Trophoblast cell (in vitro differentiated cells and primary cell): ENCODE measurements at regions not wholly inside any gene's neighbourhood (a gene's known extent, or its start where the extent isn't known, plus 50 kb on each side); places are given as distances from the start of the nearest gene placed in this dataset.

Experiments used
- DNase-seq, 2 donors: peaks; one replicate each; pipeline ENCODE4 v3.0.0-alpha.2; 2016
- H2AFZ ChIP-seq: 2 replicates; pipeline ENCODE4 v1.6.1; 2013; ENCODE audit warnings: low read length, moderate library complexity, mild to moderate bottlenecking; ENCODE audit not compliant: insufficient read depth, poor library complexity
- H2AK5ac ChIP-seq: 2 replicates; pipeline ENCODE4 v1.6.1; 2013; ENCODE audit warnings: mild to moderate bottlenecking, low read length
- H2BK120ac ChIP-seq: 2 replicates; pipeline ENCODE4 v1.6.1; 2013; ENCODE audit warnings: low read length, mild to moderate bottlenecking, moderate library complexity; ENCODE audit not compliant: insufficient read depth, poor library complexity
- H2BK12ac ChIP-seq: 2 replicates; pipeline ENCODE4 v1.6.1; 2013; ENCODE audit warnings: mild to moderate bottlenecking, low read length, moderate library complexity
- H2BK5ac ChIP-seq: 2 replicates; pipeline ENCODE4 v1.6.1; 2013; ENCODE audit warnings: low read length, low read depth, moderate library complexity, mild to moderate bottlenecking; ENCODE audit not compliant: poor library complexity
- H3K14ac ChIP-seq: 2 replicates; pipeline ENCODE4 v1.6.1; 2013; ENCODE audit warnings: mild to moderate bottlenecking, low read length
- H3K18ac ChIP-seq: 2 replicates; pipeline ENCODE4 v1.6.1; 2013; ENCODE audit warnings: mild to moderate bottlenecking, low read length
- H3K23ac ChIP-seq: 2 replicates; pipeline ENCODE4 v1.6.1; 2013; ENCODE audit warnings: low read length
- H3K27ac ChIP-seq: 2 replicates; pipeline ENCODE4 v1.5.1; 2013; ENCODE audit warnings: low read depth, mild to moderate bottlenecking, inconsistent platforms, low read length, moderate library complexity
- H3K27me3 ChIP-seq: 2 replicates; pipeline ENCODE4 v1.6.1; 2013; ENCODE audit warnings: inconsistent platforms, mild to moderate bottlenecking, low read length, moderate library complexity; ENCODE audit not compliant: insufficient read depth
- H3K36me3 ChIP-seq, 2 experiments: 1 replicate in 1 of 2; 2 replicates in 1 of 2; pipeline ENCODE4 v1.6.1; 2013; ENCODE audit warnings: low read length in 2 of 2, mild to moderate bottlenecking in 2 of 2, moderate library complexity in 1 of 2; ENCODE audit not compliant: insufficient read depth in 2 of 2, control insufficient read depth in 1 of 2
- H3K4ac ChIP-seq: 2 replicates; pipeline ENCODE4 v1.6.1; 2013; ENCODE audit warnings: low read depth, mild to moderate bottlenecking, low read length, moderate library complexity
- H3K4me1 ChIP-seq, 2 experiments: 1 replicate in 1 of 2; 2 replicates in 1 of 2; pipeline ENCODE4 v1.6.1; 2013; ENCODE audit warnings: low read length in 2 of 2, mild to moderate bottlenecking in 2 of 2, moderate library complexity in 1 of 2; ENCODE audit not compliant: insufficient read depth in 2 of 2, control insufficient read depth in 1 of 2
- H3K4me2 ChIP-seq: 2 replicates; pipeline ENCODE4 v1.6.1; 2013; ENCODE audit warnings: inconsistent platforms, mild to moderate bottlenecking, low read length, moderate library complexity
- H3K4me3 ChIP-seq: 2 replicates; pipeline ENCODE4 v1.5.1; 2013; ENCODE audit warnings: mild to moderate bottlenecking, low read depth, low read length, inconsistent platforms
- H3K79me1 ChIP-seq: one replicate; pipeline ENCODE4 v1.6.1; 2013; ENCODE audit warnings: low read length
- H3K79me2 ChIP-seq: 2 replicates; pipeline ENCODE4 v1.6.1; 2013; ENCODE audit warnings: low read length, mild to moderate bottlenecking; ENCODE audit not compliant: control insufficient read depth, insufficient read depth, poor library complexity
- H3K9ac ChIP-seq: 2 replicates; pipeline ENCODE4 v1.6.1; 2013; ENCODE audit warnings: mild to moderate bottlenecking, low read length
- H3K9me3 ChIP-seq: 2 replicates; pipeline ENCODE4 v1.6.1; 2013; ENCODE audit warnings: low read depth, mild to moderate bottlenecking, control low read depth, inconsistent platforms, low read length; ENCODE audit not compliant: insufficient read depth
- H4K12ac ChIP-seq: 2 replicates; pipeline ENCODE4 v1.6.1; 2013; ENCODE audit warnings: low read depth, mild to moderate bottlenecking, low read length, moderate library complexity
- H4K8ac ChIP-seq: 2 replicates; pipeline ENCODE4 v1.6.1; 2013; ENCODE audit warnings: low read depth, mild to moderate bottlenecking, low read length, moderate library complexity
- H4K91ac ChIP-seq: one replicate; pipeline ENCODE4 v1.6.1; 2013; ENCODE audit warnings: low read depth, mild to moderate bottlenecking, low read length, moderate library complexity
- whole genome bisulfite sequencing: extraction: QIAGEN DNeasy Blood & Tissue Kit; methylation state at CpG from one replicate; pipeline ENCODE4 v1.1.7; 2013; ENCODE audit warnings: missing lambda C conversion rate; ENCODE audit not compliant: insufficient read length, insufficient coverage; ENCODE audit errors: extremely low coverage; 5-methylcytosine and 5-hydroxymethylcytosine counted together

GRCh38 chr10:108836362-108836761 is 1086.9 kb downstream of the XPNPEP1 start:
- H4K91ac ChIP-seq: no peak overlapping the region
- no peak overlapping the region for H3K14ac ChIP-seq
- WGBS: no CpG with 5 or more reads among the region's 5 CpGs
- H4K12ac ChIP-seq: no peak overlapping the region
- no peak overlapping the region for H3K4me3 ChIP-seq
- DNase-seq: no peak
- H4K8ac ChIP-seq: no peak overlapping the region
- no peaks in the 10 kb centered on the region for H3K79me1 ChIP-seq
- H3K18ac ChIP-seq: no peak overlapping the region
- H3K9ac ChIP-seq: no peak overlapping the region
- no peak overlapping the region for H2AFZ ChIP-seq
- H2BK120ac ChIP-seq: no peak overlapping the region
- no peak overlapping the region for H3K23ac ChIP-seq
- no peaks in the 10 kb centered on the region for H3K27me3 ChIP-seq
- no peak overlapping the region for H3K4ac ChIP-seq
- no peak overlapping the region for H2BK12ac ChIP-seq
- H3K36me3 ChIP-seq: no peaks in the 10 kb centered on the region
- H3K27ac ChIP-seq: no peak overlapping the region
- no peaks in the 10 kb centered on the region for H3K4me1 ChIP-seq
- no peaks in the 10 kb centered on the region for H3K9me3 ChIP-seq
- no peaks in the 10 kb centered on the region for H3K79me2 ChIP-seq
- no peak overlapping the region for H2BK5ac ChIP-seq
- H2AK5ac ChIP-seq: no peak overlapping the region
- no peak overlapping the region for H3K4me2 ChIP-seq

- no peak overlapping the region for H3K18ac ChIP-seq
- no peak overlapping the region for H4K91ac ChIP-seq
Observed at GRCh38 chr10:108822026-108822425, 1101.3 kb downstream of the XPNPEP1 start.

GRCh38 chr10:108819302-108819701 is 1104.0 kb downstream of the XPNPEP1 start:
- H3K14ac ChIP-seq: no peak overlapping the region
- no peaks in the 10 kb centered on the region for H3K36me3 ChIP-seq
- no peaks in the 10 kb centered on the region for H3K9me3 ChIP-seq
- H2BK12ac ChIP-seq: no peak overlapping the region
- H3K23ac ChIP-seq: no peak overlapping the region
- no peak overlapping the region for H4K12ac ChIP-seq
- H3K4me1 ChIP-seq: no peaks in the 10 kb centered on the region
- no peaks in the 10 kb centered on the region for H3K79me1 ChIP-seq
- H2BK5ac ChIP-seq: no peak overlapping the region
- no peak overlapping the region for H3K18ac ChIP-seq
- no peak for DNase-seq
- H3K4ac ChIP-seq: no peak overlapping the region
- H3K27ac ChIP-seq: no peak overlapping the region
- no peak overlapping the region for H3K9ac ChIP-seq
- H2AFZ ChIP-seq: no peak overlapping the region
- WGBS: no CpG with 5 or more reads among the region's 1 CpG
- H3K4me2 ChIP-seq: no peak overlapping the region
- no peaks in the 10 kb centered on the region for H3K27me3 ChIP-seq
- H2BK120ac ChIP-seq: no peak overlapping the region
- H3K4me3 ChIP-seq: no peak overlapping the region
- no peak overlapping the region for H4K91ac ChIP-seq
- H4K8ac ChIP-seq: no peak overlapping the region
- H3K79me2 ChIP-seq: no peaks in the 10 kb centered on the region
- no peak overlapping the region for H2AK5ac ChIP-seq

More at GRCh38 chr10:108822026-108822425, 1101.3 kb downstream of the XPNPEP1 start:
- Histone ChIP-seq H3K4me1 (no peaks in the 10 kb centered on the region), H2AFZ (no peak overlapping the region), H3K79me2 (no peaks in the 10 kb centered on the region), H3K14ac (no peak overlapping the region), H2AK5ac (no peak overlapping the region), H2BK12ac (no peak overlapping the region), H3K27me3 (no peaks in the 10 kb centered on the region), H3K9me3 (no peaks in the 10 kb centered on the region), H3K79me1 (no peaks in the 10 kb centered on the region), H3K36me3 (no peaks in the 10 kb centered on the region), H3K4me3 (no peak overlapping the region), H4K12ac (no peak overlapping the region), H3K4me2 (no peak overlapping the region), H2BK120ac (no peak overlapping the region), H3K9ac (no peak overlapping the region), H3K23ac (no peak overlapping the region), H3K27ac (no peak overlapping the region), H4K8ac (no peak overlapping the region), H2BK5ac (no peak overlapping the region), H3K4ac (no peak overlapping the region)
- no peak for DNase-seq

- Histone ChIP-seq H3K27me3 (no peaks in the 10 kb centered on the region), H4K8ac (no peak overlapping the region), H2AFZ (no peak overlapping the region), H3K36me3 (no peaks in the 10 kb centered on the region), H3K79me1 (no peaks in the 10 kb centered on the region), H3K4ac (no peak overlapping the region), H3K4me2 (no peak overlapping the region), H4K91ac (no peak overlapping the region), H3K14ac (no peak overlapping the region), H3K9me3 (no peaks in the 10 kb centered on the region), H4K12ac (no peak overlapping the region), H3K18ac (no peak overlapping the region), H3K79me2 (no peaks in the 10 kb centered on the region), H2BK12ac (no peak overlapping the region), H3K9ac (no peak overlapping the region), H3K4me3 (no peak overlapping the region), H2BK120ac (no peak overlapping the region), H3K23ac (no peak overlapping the region), H3K4me1 (no peaks in the 10 kb centered on the region), H2BK5ac (no peak overlapping the region), H3K27ac (no peak overlapping the region), H2AK5ac (no peak overlapping the region)
- WGBS: no CpG with 5 or more reads among the region's 2 CpGs
- DNase-seq: no peak
Observed at GRCh38 chr10:108817584-108817983, 1105.7 kb downstream of the XPNPEP1 start.
